ENCODE measurements at regions not wholly inside any gene's neighbourhood (a gene's known extent, or its start where the extent isn't known, plus 50 kb on each side); places are given as distances from the start of the nearest gene placed in this dataset.

- no peak overlapping the region for H2AFZ ChIP-seq (ENCODE audit: low read length)
- no peak overlapping the region for H2AK5ac ChIP-seq (ENCODE audit: low read depth, low read length)
- no peak overlapping the region for H2BK15ac ChIP-seq (ENCODE audit: low read length)
- H3K23me2 ChIP-seq (ENCODE audit: low read depth, low read length), result no peaks in the 10 kb centered on the region
- H3K4ac ChIP-seq (replicated peaks; ENCODE audit: insufficient read length, low read depth, low read length), result no peak overlapping the region
- H3K27ac ChIP-seq (ENCODE audit: low read depth, low read length), result no peak overlapping the region
- no peak overlapping the region for H3K4me3 ChIP-seq (ENCODE audit: extremely low read depth in 1 of 4, insufficient read depth in 2 of 4, low read depth in 3 of 4, low read length in 4 of 4)
- H3K36me3 ChIP-seq (ENCODE audit: control insufficient read depth in 2 of 4, insufficient read depth in 4 of 4, low read length in 3 of 4), result no peaks in the 10 kb centered on the region
- no peaks in the 10 kb centered on the region for H3K9me3 ChIP-seq (ENCODE audit: insufficient read depth in 2 of 2, low read depth in 1 of 2, low read length in 1 of 2)
- H3K27me3 ChIP-seq (replicated peaks in 1 of 4; ENCODE audit: control insufficient read depth in 3 of 4, extremely low read depth in 1 of 4, insufficient read depth in 3 of 4, low read length in 3 of 4), result no peaks in the 10 kb centered on the region
- no peaks in the 10 kb centered on the region for H3K79me1 ChIP-seq (ENCODE audit: low read depth, low read length)
- ChIA-PET POLR2A (ENCODE audit: partially characterized antibody) (no interaction called here), CTCF (ENCODE audit: partially characterized antibody) (no interaction called here)
- DNase-seq (ENCODE audit: low read depth in 1 of 2, low spot score in 2 of 2) (no peak), FAIRE-seq (no peak)
- H3K4me1 ChIP-seq (replicated peaks in 1 of 4; ENCODE audit: control insufficient read depth in 3 of 4, insufficient read depth in 4 of 4, low read length in 3 of 4), result no peaks in the 10 kb centered on the region
- no peak overlapping the region for H2BK5ac ChIP-seq (ENCODE audit: low read depth, low read length)
- H4K8ac ChIP-seq (ENCODE audit: extremely low read depth, insufficient read depth, low read length), result no peak overlapping the region
- WGBS, 2 experiments (ENCODE audit: extremely low coverage in 1 of 2, insufficient coverage in 1 of 2, insufficient read length in 1 of 2, insufficient replicate concordance in 2 of 2, low coverage in 1 of 2, low lambda C conversion rate in 2 of 2, missing lambda C conversion rate in 1 of 2), result 92% methylated on average over 1 of the region's 1 CpG; no CpG with 5 or more reads in 1 of the 2 experiments
- H3K56ac ChIP-seq (replicated peaks; ENCODE audit: insufficient read length, low read depth, low read length), result no peak overlapping the region
- H3K79me2 ChIP-seq (ENCODE audit: control insufficient read depth in 1 of 2, insufficient read depth in 2 of 2, low read length in 2 of 2), result no peaks in the 10 kb centered on the region
- H3K23ac ChIP-seq (ENCODE audit: insufficient read length), result no peak overlapping the region
- H2BK20ac ChIP-seq (ENCODE audit: low read length), result no peak overlapping the region
- H2BK12ac ChIP-seq (ENCODE audit: low read depth, low read length), result no peak overlapping the region
- no peak overlapping the region for H3K18ac ChIP-seq (ENCODE audit: extremely low read depth, low read length)
- no peaks in the 10 kb centered on the region for H4K20me1 ChIP-seq (replicated peaks in 1 of 2; ENCODE audit: control insufficient read depth in 1 of 2, insufficient read depth in 2 of 2, low read length in 2 of 2)
- no peak overlapping the region for H3K4me2 ChIP-seq (ENCODE audit: insufficient read depth in 1 of 2, low read depth in 2 of 2, low read length in 2 of 2)
- H3K9ac ChIP-seq (replicated peaks in 1 of 4; ENCODE audit: extremely low read depth in 1 of 4, low read depth in 3 of 4, low read length in 3 of 4), result no peak overlapping the region
- no peak overlapping the region for H2BK120ac ChIP-seq (replicated peaks; ENCODE audit: low read depth, low read length)
- H4K91ac ChIP-seq (replicated peaks; ENCODE audit: insufficient read length, low read length), result no peak overlapping the region
- TF ChIP-seq HDAC2 (IDR thresholded peaks at IDR 0.05; ENCODE audit: borderline replicate concordance in 1 of 2, low read depth in 2 of 2, low read length in 2 of 2) (no peak), JUN (IDR thresholded peaks at IDR 0.05; ENCODE audit: low read depth, low read length) (no peak), JUND (IDR thresholded peaks at IDR 0.05; ENCODE audit: low read length) (no peak), SP4 (IDR thresholded peaks at IDR 0.05; ENCODE audit: low read length) (no peak), RBBP5 (IDR thresholded peaks at IDR 0.05; ENCODE audit: borderline replicate concordance, low read depth, low read length) (no peak), GABPA (IDR thresholded peaks at IDR 0.05; ENCODE audit: borderline replicate concordance, insufficient read depth, low read length) (no peak), TAF7 (optimal IDR thresholded peaks at IDR 0.05; ENCODE audit: borderline replicate concordance, low read depth, low read length) (no peak), POU5F1 (IDR thresholded peaks at IDR 0.05; ENCODE audit: low read depth, low read length) (no peak), RNF2 (IDR thresholded peaks at IDR 0.05; ENCODE audit: borderline replicate concordance, low read depth, low read length, missing control alignments, poor library complexity, severe bottlenecking) (no peak), BCL11A (IDR thresholded peaks at IDR 0.05; ENCODE audit: low read depth in 2 of 2, low read length in 2 of 2) (no peak)
- no peak overlapping the region for H4K5ac ChIP-seq (ENCODE audit: insufficient read length, low read depth, low read length)
- no peak overlapping the region for H3K14ac ChIP-seq (ENCODE audit: insufficient read length)
These were observed 623.3 kb downstream of the NSUN3 start for GRCh38 chr3:94686208-94686607.

Data from H1 (cell line).